SK-N-SH (cell line): ENCODE measurements at regions not wholly inside any gene's neighbourhood (a gene's known extent, or its start where the extent isn't known, plus 50 kb on each side); places are given as distances from the start of the nearest gene placed in this dataset.

ENCODE experiments used
- ELF1 ChIP-seq: IDR thresholded peaks from 2 replicates; pipeline ENCODE4 v1.4.0; 2012
- EP300 ChIP-seq, 2 experiments: IDR thresholded peaks; 2 replicates each; pipeline versions ENCODE4 v1.4.0 to v1.6.1; 2012; ENCODE audit warnings: borderline replicate concordance in 1 of 2, low read depth in 1 of 2, low read length in 1 of 2
- EZH2phosphoT487 ChIP-seq: fragments of 200-600 bp; sonication (generic); IDR thresholded peaks from 2 replicates; pipeline ENCODE4 v1.6.1; 2017; ENCODE audit warnings: low read depth, mixed run types, mild to moderate bottlenecking, antibody characterized with exemption, moderate library complexity, borderline replicate concordance
- GABPA ChIP-seq: IDR thresholded peaks from 2 replicates; pipeline ENCODE4 v1.4.0; 2012; ENCODE audit warnings: low read depth, mild to moderate bottlenecking
- SIN3A ChIP-seq: IDR thresholded peaks from 2 replicates; pipeline ENCODE4 v1.6.1; 2012; ENCODE audit warnings: low read depth, mild to moderate bottlenecking, low read length, moderate library complexity, borderline replicate concordance
- TAF1 ChIP-seq: IDR thresholded peaks from 2 replicates; pipeline ENCODE4 v1.6.1; 2012; ENCODE audit warnings: low read depth, mild to moderate bottlenecking, low read length, moderate library complexity, borderline replicate concordance
- YY1 ChIP-seq: IDR thresholded peaks from 2 replicates; pipeline ENCODE4 v1.4.0; 2012; ENCODE audit warnings: low read depth, mild to moderate bottlenecking
- TF ChIP-seq, protein P1 (sequence below): IDR thresholded peaks from 2 replicates; pipeline ENCODE4 v1.4.0; 2012; ENCODE audit warnings: low read depth
- TF ChIP-seq, protein P2 (sequence below): fragments of 200-600 bp; sonication (generic); IDR thresholded peaks from 2 replicates; pipeline ENCODE4 v1.6.1; 2017; ENCODE audit warnings: antibody characterized with exemption, mild to moderate bottlenecking, moderate library complexity
- TF ChIP-seq, protein P3 (sequence below): IDR thresholded peaks from 2 replicates; pipeline ENCODE4 v1.4.0; 2012; ENCODE audit warnings: low read depth, borderline replicate concordance
- TF ChIP-seq, protein P4 (sequence below): IDR thresholded peaks from 2 replicates; pipeline ENCODE4 v1.6.1; 2012; ENCODE audit warnings: mild to moderate bottlenecking, low read depth, low read length, moderate library complexity

DNA sequence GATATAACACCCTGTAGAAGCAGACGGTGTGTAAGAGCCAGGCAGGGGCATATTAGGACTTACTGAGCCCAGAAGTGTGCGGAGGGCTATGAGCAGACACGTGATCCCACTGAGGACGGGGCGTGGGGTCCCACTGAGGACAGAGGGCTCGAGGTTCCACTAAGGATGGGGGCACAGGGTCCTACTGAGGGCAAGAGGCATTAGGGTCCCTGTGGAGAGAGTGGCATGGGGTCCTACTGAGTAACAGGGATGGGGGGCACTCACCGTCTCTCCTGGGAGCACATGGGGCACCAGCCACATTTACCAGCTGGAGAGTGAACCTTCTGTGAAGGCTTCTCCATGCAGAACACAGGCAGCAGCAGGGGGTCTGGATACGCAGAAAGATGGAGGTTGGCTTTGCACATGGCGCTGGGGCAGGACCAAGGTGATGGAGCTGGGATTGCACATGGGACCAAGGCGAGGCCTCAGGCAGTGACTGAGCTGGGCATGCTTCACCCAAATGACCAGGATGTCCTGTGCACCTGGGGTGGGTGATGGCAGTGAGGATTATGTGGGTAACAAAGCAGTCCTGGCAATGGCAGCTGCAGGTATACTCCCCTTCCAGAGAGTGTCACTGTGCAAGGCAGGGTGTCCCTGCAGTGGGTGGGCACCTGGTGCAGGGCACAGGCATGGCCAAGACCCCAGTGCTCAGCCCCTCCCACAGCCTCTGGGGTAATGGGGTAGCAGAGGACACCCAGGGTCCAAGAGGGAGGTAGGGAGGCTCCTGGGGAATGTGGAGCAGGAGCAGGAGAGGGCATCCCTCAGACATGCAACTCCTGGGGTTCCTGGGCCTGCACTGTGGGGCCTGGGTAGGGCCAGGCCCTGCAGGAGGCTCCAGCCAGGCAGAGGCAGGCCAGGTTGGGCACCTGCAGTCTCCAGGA is 278.1 kb downstream of the TCERG1L start:
- TF ChIP-seq, protein P1, sequence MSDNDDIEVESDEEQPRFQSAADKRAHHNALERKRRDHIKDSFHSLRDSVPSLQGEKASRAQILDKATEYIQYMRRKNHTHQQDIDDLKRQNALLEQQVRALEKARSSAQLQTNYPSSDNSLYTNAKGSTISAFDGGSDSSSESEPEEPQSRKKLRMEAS = no peak
- TF ChIP-seq, protein P2, sequence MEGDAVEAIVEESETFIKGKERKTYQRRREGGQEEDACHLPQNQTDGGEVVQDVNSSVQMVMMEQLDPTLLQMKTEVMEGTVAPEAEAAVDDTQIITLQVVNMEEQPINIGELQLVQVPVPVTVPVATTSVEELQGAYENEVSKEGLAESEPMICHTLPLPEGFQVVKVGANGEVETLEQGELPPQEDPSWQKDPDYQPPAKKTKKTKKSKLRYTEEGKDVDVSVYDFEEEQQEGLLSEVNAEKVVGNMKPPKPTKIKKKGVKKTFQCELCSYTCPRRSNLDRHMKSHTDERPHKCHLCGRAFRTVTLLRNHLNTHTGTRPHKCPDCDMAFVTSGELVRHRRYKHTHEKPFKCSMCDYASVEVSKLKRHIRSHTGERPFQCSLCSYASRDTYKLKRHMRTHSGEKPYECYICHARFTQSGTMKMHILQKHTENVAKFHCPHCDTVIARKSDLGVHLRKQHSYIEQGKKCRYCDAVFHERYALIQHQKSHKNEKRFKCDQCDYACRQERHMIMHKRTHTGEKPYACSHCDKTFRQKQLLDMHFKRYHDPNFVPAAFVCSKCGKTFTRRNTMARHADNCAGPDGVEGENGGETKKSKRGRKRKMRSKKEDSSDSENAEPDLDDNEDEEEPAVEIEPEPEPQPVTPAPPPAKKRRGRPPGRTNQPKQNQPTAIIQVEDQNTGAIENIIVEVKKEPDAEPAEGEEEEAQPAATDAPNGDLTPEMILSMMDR = no peak
- TF ChIP-seq YY1 (no peak), GABPA (no peak), SIN3A (no peak), TAF1 (no peak), EZH2phosphoT487 (no peak), EP300 (IDR thresholded peaks at IDR 0.05; ENCODE audit: borderline replicate concordance in 1 of 2, low read depth in 1 of 2, low read length in 1 of 2) (no peak), ELF1 (no peak)
- TF ChIP-seq, protein P3, sequence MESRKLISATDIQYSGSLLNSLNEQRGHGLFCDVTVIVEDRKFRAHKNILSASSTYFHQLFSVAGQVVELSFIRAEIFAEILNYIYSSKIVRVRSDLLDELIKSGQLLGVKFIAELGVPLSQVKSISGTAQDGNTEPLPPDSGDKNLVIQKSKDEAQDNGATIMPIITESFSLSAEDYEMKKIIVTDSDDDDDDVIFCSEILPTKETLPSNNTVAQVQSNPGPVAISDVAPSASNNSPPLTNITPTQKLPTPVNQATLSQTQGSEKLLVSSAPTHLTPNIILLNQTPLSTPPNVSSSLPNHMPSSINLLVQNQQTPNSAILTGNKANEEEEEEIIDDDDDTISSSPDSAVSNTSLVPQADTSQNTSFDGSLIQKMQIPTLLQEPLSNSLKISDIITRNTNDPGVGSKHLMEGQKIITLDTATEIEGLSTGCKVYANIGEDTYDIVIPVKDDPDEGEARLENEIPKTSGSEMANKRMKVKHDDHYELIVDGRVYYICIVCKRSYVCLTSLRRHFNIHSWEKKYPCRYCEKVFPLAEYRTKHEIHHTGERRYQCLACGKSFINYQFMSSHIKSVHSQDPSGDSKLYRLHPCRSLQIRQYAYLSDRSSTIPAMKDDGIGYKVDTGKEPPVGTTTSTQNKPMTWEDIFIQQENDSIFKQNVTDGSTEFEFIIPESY = no peak
- TF ChIP-seq, protein P4, sequence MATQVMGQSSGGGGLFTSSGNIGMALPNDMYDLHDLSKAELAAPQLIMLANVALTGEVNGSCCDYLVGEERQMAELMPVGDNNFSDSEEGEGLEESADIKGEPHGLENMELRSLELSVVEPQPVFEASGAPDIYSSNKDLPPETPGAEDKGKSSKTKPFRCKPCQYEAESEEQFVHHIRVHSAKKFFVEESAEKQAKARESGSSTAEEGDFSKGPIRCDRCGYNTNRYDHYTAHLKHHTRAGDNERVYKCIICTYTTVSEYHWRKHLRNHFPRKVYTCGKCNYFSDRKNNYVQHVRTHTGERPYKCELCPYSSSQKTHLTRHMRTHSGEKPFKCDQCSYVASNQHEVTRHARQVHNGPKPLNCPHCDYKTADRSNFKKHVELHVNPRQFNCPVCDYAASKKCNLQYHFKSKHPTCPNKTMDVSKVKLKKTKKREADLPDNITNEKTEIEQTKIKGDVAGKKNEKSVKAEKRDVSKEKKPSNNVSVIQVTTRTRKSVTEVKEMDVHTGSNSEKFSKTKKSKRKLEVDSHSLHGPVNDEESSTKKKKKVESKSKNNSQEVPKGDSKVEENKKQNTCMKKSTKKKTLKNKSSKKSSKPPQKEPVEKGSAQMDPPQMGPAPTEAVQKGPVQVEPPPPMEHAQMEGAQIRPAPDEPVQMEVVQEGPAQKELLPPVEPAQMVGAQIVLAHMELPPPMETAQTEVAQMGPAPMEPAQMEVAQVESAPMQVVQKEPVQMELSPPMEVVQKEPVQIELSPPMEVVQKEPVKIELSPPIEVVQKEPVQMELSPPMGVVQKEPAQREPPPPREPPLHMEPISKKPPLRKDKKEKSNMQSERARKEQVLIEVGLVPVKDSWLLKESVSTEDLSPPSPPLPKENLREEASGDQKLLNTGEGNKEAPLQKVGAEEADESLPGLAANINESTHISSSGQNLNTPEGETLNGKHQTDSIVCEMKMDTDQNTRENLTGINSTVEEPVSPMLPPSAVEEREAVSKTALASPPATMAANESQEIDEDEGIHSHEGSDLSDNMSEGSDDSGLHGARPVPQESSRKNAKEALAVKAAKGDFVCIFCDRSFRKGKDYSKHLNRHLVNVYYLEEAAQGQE = no peak
